GM18861 (cell line): ENCODE measurements at regions not wholly inside any gene's neighbourhood (a gene's known extent, or its start where the extent isn't known, plus 50 kb on each side); places are given as distances from the start of the nearest gene placed in this dataset.

Experiments used
- ATAC-seq: cut with Tn5 transposase; IDR thresholded peaks from one replicate; pipeline ENCODE4 v1.9.1; 2021; ENCODE audit not compliant: unreplicated experiment

DNA sequence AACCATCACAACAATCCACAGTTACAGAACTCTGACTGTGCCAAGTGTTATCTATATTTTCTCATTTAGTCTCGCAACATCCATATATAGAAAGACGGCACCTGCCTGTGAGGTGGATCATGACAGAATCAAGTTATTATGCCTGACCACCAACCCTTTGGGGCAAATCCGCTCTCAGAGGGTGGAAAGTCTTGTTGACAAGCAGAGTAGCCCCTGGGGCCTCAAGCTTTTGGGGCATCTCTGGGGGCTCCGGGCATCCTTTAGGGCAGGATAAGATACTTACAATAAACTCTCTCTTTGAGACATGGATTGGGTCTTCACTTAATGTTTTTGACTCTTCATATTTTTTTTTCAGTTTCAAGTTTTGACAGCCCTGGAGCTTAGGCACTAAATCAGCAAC lies 150.5 kb upstream of the NAV2 start:
- no peak for ATAC-seq

GRCh38 chr11:19561011-19561410 lies 151.6 kb upstream of the NAV2 start:
- no peak for ATAC-seq

DNA sequence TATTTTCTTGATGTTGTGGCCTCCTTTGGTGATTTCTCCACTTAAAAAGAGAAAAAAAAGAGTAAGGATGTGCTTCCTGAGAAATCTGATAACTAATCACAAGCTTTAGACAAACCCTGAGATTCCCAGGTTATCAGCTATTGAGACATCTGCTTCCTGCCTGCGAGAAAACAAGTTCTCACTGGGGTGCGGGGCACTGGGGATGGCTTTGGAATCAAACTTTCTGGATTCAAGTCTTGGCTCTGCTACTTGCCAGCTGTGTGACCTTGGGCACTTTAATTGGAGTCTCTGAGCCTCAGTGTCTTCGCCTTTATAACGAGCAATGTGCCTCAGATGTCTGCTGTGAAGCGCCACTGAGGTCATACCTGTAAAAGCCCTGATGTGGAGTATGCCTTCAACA lies 152.5 kb upstream of the NAV2 start:
- no peak for ATAC-seq

DNA sequence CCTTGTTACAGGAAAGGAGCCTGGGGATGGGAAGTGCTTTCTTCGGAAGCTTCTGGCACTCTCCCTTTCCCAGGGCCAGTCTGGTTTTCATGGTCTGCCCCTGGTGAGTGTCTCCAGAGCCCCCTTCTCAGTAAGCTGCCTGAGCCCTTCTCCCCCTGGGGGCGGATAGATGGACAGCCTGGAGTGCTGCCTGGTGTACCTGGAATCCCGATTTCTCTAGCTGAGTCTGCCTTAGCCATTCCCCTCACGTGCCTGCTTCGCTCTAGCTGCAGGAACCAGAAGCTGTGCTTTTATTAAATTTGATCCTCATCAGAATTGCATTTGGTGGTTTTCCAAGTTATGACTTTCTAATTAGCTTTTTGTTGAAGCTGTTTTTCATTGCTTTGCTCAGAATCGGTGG lies 152.9 kb upstream of the NAV2 start:
- no peak for ATAC-seq

GRCh38 chr11:19558189-19558986 lies 154.2 kb upstream of the NAV2 start:
- ATAC-seq, result no peak

DNA sequence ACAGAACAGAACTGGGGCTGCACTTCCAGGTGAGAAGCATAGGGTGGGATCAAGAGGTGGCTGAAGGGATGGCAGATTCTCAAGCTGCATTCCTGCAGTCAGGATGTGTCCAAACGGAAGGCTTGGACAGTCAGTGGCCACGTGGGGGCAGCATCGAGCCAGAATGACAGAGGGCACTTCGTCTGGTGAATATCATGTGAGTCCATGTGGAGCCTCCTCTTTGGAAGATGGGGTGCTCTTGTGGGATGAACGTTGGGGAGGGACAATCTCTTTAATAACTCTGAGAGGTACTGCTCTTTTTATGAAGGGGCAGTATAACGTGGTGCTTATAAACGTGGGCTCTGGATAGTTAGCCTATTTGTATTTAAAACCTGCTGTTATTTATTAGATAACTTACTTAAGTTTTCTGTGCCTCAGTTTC lies 154.9 kb upstream of the NAV2 start:
- no peak for ATAC-seq

DNA sequence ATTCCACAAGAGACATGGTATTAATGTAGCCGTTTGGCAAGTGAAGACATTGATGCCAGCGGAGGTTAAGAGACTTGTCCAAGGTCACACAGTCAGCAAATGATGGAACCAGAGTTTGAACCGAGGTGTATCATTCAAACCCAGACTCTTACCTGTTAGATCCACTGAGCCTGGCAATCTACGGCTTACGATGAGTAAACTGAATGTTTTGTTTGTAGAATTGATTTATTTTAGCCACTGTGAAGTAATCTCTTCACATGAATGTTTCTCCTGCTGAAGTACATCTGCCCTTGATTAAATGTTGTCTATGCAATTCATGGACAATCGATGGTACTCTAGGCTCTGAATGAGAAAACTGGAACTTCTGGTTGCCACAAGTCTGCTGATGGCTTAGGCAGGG lies 155.5 kb upstream of the NAV2 start:
- ATAC-seq, result no peak

DNA sequence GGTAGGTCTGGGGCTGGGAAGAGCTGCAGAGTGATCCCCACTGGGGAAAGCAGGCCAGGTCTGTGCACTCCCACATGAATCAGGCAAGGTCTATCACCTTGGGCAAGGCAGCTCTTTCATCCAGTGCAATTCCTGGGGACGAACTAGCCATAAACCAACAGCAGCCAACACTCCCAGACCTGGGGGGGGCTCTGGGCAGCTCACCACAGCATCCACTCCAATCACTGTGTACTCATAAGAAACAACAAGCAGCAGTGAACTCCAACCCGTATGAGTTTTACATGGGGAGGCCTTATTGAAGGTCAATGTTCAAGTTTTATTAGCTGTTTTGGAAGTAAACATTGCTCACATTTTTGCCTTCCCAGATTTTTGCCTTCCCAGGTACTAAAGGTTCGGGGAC lies 157.4 kb upstream of the NAV2 start:
- ATAC-seq, result no peak

DNA sequence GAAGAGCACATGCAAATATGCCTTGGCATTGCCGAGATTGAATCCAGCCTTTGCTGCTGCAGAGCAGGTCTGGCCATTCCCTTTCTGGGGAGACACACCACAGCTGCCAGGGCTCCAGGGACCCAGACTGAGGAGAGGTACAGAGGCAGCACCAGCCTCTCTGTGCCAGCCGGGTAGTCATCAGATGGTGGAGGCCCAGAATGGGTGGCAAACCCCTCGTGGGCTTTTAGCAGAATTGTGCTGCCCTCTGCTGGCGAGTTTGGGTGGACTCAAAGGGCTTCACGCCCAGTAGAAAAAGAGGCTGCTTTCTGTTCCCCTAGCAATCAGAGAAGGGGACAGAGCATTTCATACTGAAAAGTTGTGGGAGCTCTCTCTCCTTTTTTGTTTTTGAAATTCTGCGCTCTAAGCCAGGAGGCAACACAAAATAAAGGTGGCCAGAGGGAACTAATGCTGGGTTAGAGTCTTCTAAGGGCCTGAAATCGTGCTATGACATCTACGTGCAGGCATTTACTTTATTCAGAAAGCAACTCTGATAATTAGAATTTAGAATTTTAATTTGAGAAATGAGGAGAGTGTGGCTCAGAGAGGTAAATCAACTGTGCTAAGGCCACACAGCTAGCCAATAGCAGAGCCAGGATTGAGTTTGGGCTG lies 158.8 kb upstream of the NAV2 start:
- ATAC-seq, result no peak

GRCh38 chr11:19552656-19553260 lies 159.9 kb upstream of the NAV2 start:
- ATAC-seq, result no peak

DNA sequence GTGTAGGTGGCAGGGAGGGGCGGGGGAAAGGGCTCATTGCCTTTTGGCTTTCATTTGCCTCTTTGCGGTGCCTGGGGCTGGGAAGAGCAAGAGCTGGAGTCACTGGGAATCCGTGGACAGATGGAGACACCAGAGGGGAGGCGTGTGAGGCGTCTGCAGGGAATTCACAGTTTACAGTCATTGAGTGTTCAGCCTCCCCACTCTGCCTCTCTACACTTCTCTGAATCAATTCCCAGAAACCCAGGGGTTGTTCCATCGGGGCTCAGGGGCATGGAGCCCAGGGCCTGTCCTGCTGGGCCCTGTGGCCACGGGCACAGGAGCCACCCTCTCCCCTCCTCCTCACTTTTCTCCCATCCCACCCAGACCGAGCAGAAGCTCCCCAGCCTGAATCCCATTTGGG lies 160.5 kb upstream of the NAV2 start:
- no peak for ATAC-seq

GRCh38 chr11:19551457-19551856 lies 161.2 kb upstream of the NAV2 start:
- ATAC-seq, result no peak

GRCh38 chr11:19547044-19547443 lies 165.6 kb upstream of the NAV2 start:
- ATAC-seq, result no peak

DNA sequence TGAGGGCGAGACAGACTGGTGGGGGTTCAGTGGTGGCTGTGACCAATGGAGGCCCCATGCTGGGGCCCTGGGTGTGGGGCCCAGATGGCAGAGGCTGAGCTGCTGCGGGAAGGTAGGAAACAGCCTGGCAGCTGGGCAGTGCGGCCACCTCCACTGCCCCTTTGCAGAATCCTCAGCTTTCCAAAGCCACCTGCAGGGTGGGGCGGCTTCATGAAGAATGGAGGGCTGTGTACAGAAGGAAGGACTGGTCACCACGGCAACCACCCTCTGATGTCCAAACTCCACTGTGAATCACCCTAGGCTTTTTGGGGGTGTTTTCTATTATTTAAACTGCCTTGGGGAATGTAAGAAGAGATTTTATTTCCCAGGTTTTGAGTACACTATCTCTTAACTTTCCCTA lies 166.3 kb upstream of the NAV2 start:
- ATAC-seq, result no peak

- no peak for ATAC-seq
Measured at GRCh38 chr11:19541521-19542049, 171.1 kb upstream of the NAV2 start.

DNA sequence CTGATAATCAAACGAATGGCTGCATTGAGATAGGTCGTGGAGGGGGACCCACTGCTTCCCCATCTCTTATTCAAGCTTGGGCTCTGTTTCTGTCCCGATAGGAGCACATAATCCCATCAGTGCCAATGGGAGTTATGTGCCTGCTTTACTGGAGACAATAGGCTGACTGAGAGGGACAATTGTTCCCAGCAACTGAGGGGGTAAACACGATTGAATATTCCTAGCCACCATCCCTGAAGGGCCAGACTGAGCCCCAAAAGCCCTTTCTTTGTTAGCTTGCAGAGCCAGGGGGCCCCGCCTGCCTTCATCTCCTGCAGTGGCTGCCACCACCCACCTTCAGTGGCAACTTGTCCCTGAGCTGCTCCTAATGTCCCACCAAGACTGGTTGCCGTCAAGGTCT lies 172.8 kb upstream of the NAV2 start:
- ATAC-seq, result no peak

- ATAC-seq, result no peak
Measured at GRCh38 chr11:19537803-19538453, 174.7 kb upstream of the NAV2 start.

DNA sequence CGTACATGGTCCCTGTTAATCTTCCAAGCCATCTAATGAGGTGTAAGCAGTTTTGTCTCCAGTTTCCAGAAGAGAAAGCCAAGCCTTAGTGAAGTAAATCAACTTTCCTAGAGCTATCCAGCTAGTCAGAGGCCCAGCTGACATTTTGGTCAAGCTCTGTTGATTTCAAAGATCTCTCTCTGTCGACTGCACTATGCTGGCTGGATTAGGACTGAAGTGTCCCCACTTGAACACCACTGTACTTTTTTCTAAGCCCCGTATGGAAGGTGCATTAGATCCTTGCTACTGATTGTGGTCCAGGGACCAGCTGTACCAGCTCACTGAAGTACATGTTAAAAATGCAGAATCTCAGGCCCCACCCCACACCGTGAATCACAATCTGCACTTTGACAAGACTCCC lies 176.5 kb upstream of the NAV2 start:
- ATAC-seq, result no peak

- no peak for ATAC-seq
Measured at GRCh38 chr11:19530505-19530904, 182.1 kb upstream of the NAV2 start.

GRCh38 chr11:19526119-19526518 lies 186.5 kb upstream of the NAV2 start:
- ATAC-seq, result no peak

- ATAC-seq, result no peak
Measured at GRCh38 chr11:19525714-19526113, 186.9 kb upstream of the NAV2 start.

DNA sequence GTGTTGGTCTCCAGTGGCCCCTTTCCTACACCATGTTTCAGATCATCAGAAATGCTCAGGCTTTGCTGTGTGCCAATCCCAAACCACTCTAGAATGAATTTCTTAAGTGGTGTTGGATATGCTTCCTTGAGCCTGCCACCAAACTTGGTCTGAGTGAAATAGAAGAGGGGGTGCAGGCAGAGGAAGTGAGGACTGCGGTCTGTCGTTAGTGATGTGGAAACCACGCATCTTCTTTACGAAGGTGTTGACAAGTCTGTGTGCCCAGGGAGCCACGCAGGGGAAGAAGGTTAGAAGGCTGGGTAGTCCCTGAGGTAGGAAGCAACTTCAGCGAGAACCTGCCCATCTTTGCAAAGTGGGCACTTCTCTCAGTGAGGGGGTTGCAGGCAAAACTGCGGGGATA lies 187.4 kb upstream of the NAV2 start:
- no peak for ATAC-seq
